ENCODE measurements at regions not wholly inside any gene's neighbourhood (a gene's known extent, or its start where the extent isn't known, plus 50 kb on each side); places are given as distances from the start of the nearest gene placed in this dataset.

DNA sequence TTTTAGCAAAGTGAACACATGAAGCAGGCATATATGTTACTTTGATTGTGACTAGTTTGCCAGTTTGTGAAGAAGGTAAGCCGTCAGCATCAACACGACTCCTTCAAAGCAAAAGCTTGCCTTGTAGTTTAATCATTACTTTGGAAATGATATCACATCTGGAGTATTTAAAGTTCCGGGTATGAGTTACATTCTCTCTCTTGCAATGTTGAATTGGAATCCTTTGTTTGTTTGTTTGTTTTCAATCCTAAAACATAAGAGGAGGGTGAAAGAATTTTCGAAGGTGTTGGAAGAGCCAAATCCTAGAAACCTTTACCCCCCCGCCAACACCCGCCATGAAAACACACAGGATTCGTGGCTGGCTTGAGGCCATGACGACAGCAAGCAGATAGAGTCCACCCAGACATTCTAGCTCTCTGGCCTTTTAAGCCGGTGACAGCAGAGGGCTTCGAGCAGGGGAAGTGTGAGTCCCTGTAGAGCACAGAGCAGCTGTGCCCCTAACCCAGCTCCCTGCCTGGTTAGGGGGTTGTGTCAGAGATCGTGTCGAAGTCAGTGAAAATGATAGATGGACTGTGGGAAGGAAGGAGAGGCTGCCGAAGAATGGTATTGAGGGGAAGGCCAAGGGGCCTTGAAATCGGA, 103.8 kb upstream of the SMIM21 start:
- no peak for DNase-seq (ENCODE audit: low spot score)

DNA sequence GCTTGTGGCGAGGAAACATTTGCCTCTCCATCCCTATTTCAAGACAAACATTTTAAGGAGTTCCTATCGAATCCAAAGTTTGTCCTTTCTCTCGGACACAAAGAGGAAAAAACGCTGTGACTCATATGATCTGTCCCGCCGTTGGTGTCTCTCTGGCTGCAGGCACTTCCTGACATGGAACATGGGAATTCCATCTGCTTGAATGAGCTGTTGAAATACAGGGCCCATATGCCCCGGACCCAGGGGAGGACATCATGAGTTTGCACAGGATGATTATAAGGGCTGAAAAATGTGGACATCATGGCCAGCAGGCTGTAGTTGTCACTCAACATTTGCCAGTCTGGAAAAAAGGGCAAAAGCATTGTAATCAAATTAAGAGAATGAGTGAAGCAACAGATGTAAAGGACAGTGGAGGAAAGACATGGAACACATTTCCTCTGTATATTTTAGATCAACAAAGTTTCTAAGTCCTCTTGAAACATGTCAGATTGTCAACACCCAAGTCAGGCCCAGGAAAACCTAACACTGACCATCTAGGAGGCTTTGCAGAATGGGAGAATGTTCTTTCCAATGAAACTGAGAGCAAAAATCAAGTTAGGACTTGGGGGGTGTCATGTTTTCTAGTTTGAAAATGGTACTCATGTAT, 103.2 kb upstream of the SMIM21 start:
- no peak for DNase-seq (ENCODE audit: low spot score)

- no peak for DNase-seq (ENCODE audit: low spot score)
Measured at GRCh38 chr18:75530118-75530517, 102.6 kb upstream of the SMIM21 start.

- no peak for DNase-seq (ENCODE audit: low spot score)
Measured at GRCh38 chr18:75529394-75529793, 101.9 kb upstream of the SMIM21 start.

DNA sequence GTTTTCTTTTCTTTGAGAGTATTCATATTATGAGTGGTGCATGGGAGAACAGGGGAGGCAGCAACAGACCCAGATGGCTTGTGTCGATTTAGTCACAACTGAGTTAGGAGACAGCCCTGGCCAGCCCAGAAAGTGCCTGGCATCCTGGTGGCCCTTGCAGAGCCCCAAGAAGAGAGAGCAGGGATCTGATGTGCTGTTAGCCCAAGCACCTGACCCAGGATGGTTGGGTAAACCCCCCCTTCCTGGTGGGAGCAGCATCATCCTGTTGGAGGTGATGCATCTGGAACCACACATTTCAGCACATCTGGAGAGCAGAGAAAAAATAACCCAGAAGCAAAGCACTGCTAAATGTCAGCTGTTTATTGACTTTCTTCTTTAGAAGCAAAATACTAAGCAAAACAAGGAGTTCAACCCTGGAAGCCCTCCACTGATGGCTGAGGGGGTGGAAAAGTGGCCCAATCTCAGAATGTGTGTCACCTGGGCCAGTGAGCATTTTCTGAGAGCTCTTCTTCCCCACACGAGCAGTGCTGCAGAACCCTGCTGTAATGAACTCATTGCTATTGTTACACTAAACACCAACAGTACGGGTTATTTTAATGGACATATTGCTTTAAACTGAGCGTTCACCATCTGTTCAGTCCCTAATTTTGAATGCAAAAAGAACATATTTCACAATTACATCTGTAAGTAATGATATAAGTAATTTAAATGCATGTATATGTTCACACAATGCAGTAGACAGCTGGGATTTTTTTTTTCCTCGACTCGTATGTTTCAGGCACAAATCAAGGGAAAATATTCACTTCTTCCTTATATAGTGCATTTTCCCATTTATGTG, 100.6 kb upstream of the SMIM21 start:
- no peak for DNase-seq (ENCODE audit: low spot score)

DNA sequence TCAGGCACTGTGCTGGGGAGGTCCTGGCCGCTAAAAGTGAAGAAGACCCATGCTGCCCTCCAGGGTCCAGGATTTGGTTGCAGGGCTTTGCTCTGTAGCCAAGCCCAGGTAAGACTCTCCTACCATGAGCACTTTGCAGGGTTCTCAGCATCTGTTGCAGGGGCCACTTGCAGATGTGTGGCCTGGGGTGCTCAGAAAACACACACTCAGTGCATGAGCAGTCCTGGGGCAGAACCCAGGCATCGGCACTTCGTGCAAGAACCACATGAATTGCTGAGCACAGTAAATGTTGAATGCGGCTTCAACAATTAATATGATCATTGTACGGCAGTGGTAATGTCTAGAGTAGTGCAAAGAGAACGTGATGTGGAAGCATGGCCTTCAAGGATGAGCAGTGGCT, 98.5 kb upstream of the SMIM21 start:
- DNase-seq (ENCODE audit: low spot score), result no peak

DNA sequence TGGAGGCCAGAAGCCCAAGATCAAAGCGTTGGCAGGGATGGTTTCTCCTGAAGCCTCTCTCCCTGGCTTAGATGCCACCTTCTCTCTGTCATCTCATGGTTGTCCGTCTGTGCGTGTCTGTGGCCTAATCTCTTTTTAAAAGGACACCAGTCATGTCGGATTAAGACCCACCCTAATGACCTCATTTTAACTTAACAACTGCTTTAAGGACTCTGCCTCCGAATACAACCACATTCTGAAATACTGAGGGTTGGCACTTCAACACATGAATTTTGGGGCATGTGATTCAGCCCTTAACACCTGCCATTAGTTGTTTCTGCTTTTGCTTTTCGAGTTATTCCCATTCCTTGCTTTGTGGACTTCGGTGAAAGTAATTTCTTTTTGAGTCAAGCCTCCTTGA, 97.8 kb upstream of the SMIM21 start:
- DNase-seq (ENCODE audit: low spot score), result no peak

GRCh38 chr18:75524841-75525240, 97.3 kb upstream of the SMIM21 start:
- no peak for DNase-seq (ENCODE audit: low spot score)

GRCh38 chr18:75524181-75524580, 96.7 kb upstream of the SMIM21 start:
- DNase-seq (ENCODE audit: low spot score), result no peak

DNA sequence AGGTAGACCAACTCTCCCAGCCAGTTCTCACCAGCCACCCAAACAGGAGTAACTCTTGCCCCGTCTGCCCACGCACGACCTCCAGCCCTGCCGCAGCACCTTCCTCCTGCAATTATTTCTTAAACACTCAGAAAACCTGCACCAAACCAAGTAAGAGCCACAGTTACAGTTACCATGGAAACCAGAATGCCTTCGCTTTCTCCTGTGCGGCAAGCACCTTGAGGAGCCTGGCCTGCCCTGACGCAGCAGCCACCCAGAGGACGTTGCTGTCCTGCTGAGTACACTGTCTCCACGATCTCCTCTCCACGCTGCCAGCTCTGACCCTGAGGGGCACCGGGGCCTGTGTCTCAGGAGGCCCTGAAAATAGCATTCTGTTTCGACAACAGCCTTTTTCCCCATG, 94.3 kb upstream of the SMIM21 start:
- no peak for DNase-seq (ENCODE audit: low spot score)

GRCh38 chr18:75518007-75518406, 90.5 kb upstream of the SMIM21 start:
- DNase-seq (ENCODE audit: low spot score), result no peak

GRCh38 chr18:75517286-75517685, 89.8 kb upstream of the SMIM21 start:
- DNase-seq (ENCODE audit: low spot score), result no peak

DNA sequence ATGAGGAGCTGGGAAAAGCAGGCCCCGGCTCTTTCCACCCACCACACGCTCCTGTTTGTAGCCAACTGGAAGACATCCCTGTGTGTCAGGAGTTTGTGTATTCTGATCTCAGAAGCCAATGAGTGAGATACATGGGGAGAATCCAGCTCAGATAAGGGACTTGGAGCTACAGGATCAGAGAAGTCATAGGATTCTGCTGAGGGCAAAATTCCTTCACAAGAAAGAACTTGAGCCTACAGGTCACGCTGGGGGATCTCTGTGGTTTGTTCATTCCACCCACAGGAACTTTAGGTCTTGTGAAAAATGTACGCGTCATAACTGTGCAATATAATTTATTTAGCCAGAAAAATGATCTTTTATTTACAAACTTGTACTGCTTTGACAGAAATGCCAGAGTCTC, 80.1 kb upstream of the SMIM21 start:
- no peak for DNase-seq (ENCODE audit: low spot score)

DNA sequence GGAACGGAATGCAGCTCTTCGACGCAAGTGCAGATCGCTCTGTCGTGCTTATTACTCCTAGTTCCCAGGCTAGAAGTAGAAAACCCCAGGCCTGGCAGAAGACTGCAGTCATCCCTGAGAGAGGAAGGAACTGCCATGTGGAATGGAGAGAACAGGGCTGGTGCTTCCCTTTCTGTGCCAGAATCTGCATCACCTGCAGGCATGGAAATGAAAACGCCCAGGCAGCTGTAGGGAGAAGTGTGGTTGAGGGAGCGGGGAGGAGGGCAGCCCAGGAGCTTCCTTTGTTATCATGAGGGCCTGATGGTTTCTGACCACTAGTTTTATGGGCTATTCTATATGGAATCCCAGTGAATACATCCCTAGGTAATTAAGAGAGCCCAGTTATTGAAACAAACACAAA, 79.4 kb upstream of the SMIM21 start:
- DNase-seq (ENCODE audit: low spot score), result no peak

DNA sequence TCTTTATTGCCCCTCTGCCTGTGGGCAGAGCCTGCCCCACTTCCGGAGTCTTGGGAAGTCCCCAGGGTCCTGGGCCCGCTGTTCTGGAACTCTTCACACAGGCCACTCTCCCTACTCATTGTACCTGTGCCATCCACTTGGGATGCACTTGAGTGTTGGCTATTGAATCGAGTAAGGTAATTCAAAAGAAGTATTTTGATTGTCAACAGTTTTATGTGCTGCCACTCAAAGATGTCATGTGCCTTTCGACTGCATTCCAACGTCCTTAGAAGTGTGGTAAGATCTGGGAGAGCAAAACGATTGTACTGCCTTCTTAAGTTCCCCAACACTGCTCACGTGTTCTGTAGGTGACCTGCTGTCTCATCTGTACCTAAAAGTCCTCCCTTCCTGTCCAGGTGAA, 77.0 kb upstream of the SMIM21 start:
- DNase-seq (ENCODE audit: low spot score), result no peak

DNA sequence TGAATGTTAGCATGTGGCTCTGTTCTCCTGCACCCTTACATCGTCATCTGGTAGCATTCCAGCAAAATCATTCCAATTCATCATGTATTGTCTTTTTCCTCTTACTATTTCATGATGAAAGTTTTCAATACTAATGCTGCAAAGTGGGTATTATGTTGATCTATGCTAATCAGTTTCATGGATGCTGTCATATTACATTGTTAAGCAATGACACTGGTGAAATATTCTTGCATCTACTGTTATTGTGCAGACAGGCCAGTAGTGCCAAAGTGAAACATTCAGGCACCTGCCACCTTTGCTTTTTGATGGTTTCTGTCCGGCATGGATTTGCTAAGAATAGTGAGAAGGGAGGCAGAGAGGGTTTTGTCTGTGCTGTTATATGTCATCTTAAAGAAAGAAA, 76.1 kb upstream of the SMIM21 start:
- no peak for DNase-seq (ENCODE audit: low spot score)

- DNase-seq (ENCODE audit: low spot score), result no peak
Measured at GRCh38 chr18:75502286-75502685, 74.8 kb upstream of the SMIM21 start.

DNA sequence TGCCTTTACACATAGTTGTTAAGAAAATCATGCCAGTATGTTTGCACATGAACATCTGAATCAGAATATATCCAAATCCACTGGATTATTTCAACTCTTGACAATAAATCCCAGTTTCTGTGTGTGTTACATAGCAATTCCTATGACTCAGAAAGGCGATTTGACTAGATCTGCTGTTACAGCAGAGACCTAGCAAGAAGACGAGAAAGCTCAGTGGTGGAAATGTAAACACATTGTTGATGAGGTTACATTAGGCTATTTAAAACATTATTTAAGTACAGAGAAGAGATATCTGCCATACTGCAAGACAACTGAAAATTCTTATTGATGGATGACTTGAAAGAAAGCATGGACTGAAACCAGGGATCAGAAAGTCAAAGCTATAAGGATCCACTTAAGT, 73.0 kb upstream of the SMIM21 start:
- no peak for DNase-seq (ENCODE audit: low spot score)

GRCh38 chr18:75497576-75498235, 70.2 kb upstream of the SMIM21 start:
- no peak for DNase-seq (ENCODE audit: low spot score)

DNA sequence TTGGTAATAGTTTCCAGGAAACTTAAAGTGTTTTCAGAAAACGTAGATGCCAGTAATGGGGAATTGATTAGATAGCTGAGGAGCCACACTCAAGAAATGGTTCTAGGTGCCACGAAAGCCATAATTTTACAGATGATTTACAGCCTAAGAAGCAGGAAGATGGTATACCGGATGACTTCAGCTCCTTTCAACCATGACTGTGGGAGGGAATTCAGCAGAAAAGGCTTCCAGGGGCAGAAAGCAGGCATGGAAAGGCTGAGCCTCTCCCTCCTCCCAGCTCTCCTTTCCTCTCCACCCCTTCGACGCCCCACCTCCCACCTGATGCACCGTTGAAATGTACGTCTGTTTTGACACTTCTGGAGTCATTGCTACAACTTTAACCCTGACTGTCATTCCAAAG, 68.6 kb upstream of the SMIM21 start:
- no peak for DNase-seq (ENCODE audit: low spot score)

- no peak for DNase-seq (ENCODE audit: low spot score)
Measured at GRCh38 chr18:75492852-75493251, 65.3 kb upstream of the SMIM21 start.

GRCh38 chr18:75491361-75491760, 63.9 kb upstream of the SMIM21 start:
- DNase-seq (ENCODE audit: low spot score), result no peak

Measured in hepatic stellate cell (primary cell).